Glomerular visceral epithelial cell (primary cell): ENCODE measurements at regions not wholly inside any gene's neighbourhood (a gene's known extent, or its start where the extent isn't known, plus 50 kb on each side); places are given as distances from the start of the nearest gene placed in this dataset.

Experiments
- DNase-seq: peaks from one replicate; pipeline ENCODE4 v3.0.0-alpha.2; 2016; ENCODE audit errors: extremely low spot score

- no peak for DNase-seq
These were observed 127.5 kb downstream of the SS18 start for GRCh38 chr18:25962919-25963318.

- DNase-seq, result no peak
These were observed 128.2 kb downstream of the SS18 start for GRCh38 chr18:25962176-25962575.

GRCh38 chr18:25957017-25957416, 133.4 kb downstream of the SS18 start:
- DNase-seq, result no peak

- DNase-seq, result no peak
These were observed 137.3 kb downstream of the SS18 start for GRCh38 chr18:25953111-25953510.

- DNase-seq, result no peak
These were observed 140.1 kb downstream of the SS18 start for GRCh38 chr18:25950321-25950720.

- DNase-seq, result no peak
These were observed 143.9 kb downstream of the SS18 start for GRCh38 chr18:25946540-25946939.

- no peak for DNase-seq
These were observed 155.1 kb downstream of the SS18 start for GRCh38 chr18:25935356-25935755.

GRCh38 chr18:25931126-25931525, 159.3 kb downstream of the SS18 start:
- no peak for DNase-seq

GRCh38 chr18:25929787-25930186, 160.6 kb downstream of the SS18 start:
- no peak for DNase-seq

GRCh38 chr18:25927830-25928229, 162.6 kb downstream of the SS18 start:
- no peak for DNase-seq

GRCh38 chr18:25923193-25923592, 167.2 kb downstream of the SS18 start:
- no peak for DNase-seq

- DNase-seq, result peak; percentile 37
These were observed 168.6 kb downstream of the SS18 start for GRCh38 chr18:25921677-25922421.

GRCh38 chr18:25915907-25916306, 174.5 kb downstream of the SS18 start:
- DNase-seq, result no peak

- DNase-seq, result no peak
These were observed 191.4 kb downstream of the SS18 start for GRCh38 chr18:25898965-25899364.

GRCh38 chr18:25896956-25897355, 193.5 kb downstream of the SS18 start:
- no peak for DNase-seq

GRCh38 chr18:25896178-25896780, 194.1 kb downstream of the SS18 start:
- peak; percentile 59 for DNase-seq

- no peak for DNase-seq
These were observed 194.9 kb downstream of the SS18 start for GRCh38 chr18:25895518-25895917.

GRCh38 chr18:25886283-25886682, 204.1 kb downstream of the SS18 start:
- no peak for DNase-seq

- no peak for DNase-seq
These were observed 207.3 kb downstream of the SS18 start for GRCh38 chr18:25883091-25883490.

- DNase-seq, result no peak
These were observed 209.3 kb downstream of the SS18 start for GRCh38 chr18:25881149-25881548.

GRCh38 chr18:25880441-25880840, 210.0 kb downstream of the SS18 start:
- DNase-seq, result no peak

- DNase-seq, result no peak
These were observed 214.0 kb downstream of the SS18 start for GRCh38 chr18:25876330-25876948.

GRCh38 chr18:25875551-25876240, 214.7 kb downstream of the SS18 start:
- peak; percentile 5 for DNase-seq
